ENCODE measurements at regions not wholly inside any gene's neighbourhood (a gene's known extent, or its start where the extent isn't known, plus 50 kb on each side); places are given as distances from the start of the nearest gene placed in this dataset.
"Not testable (repeated sequence)": the region's sequence is repeated elsewhere in the genome, so short reads cannot be mapped to it uniquely, and the experiment has no call there.

- Histone ChIP-seq H3K4me1 (ENCODE audit: insufficient read depth, low read length) (peaks cover 15% of the 10 kb centered on the region), H2AFZ (ENCODE audit: low read length) (no peak overlapping the region), H3K27ac (ENCODE audit: low read depth, low read length) (peak overlapping the region; percentile 98), H3K27me3 (ENCODE audit: insufficient read depth, low read length) (no peaks in the 10 kb centered on the region), H3K36me3 (ENCODE audit: insufficient read depth, low read length) (no peaks in the 10 kb centered on the region), H4K20me1 (ENCODE audit: insufficient read depth, low read length) (no peaks in the 10 kb centered on the region), H3K79me2 (ENCODE audit: insufficient read depth, low read length) (no peaks in the 10 kb centered on the region), H3K4me3 (ENCODE audit: insufficient read depth, low read length) (peak overlapping the region; percentile 61), H3K9me3 (ENCODE audit: low read depth, low read length) (peaks cover 6% of the 10 kb centered on the region), H3K4me2 (ENCODE audit: insufficient read depth, low read length) (peak overlapping the region; percentile 82)
- DNase-seq (ENCODE audit: insufficient read length, low spot score, missing footprints): no peak
- TF ChIP-seq CTCF (IDR thresholded peaks at IDR 0.05; ENCODE audit: extremely low read depth, low read depth, low read length): no peak
Observed at GRCh38 chr2:236643480-236643879, 73.9 kb downstream of the ACKR3 start.

- no peaks in the 10 kb centered on the region for H3K79me2 ChIP-seq (ENCODE audit: insufficient read depth, low read length)
- H3K27ac ChIP-seq (ENCODE audit: low read depth, low read length): no peak overlapping the region
- no peaks in the 10 kb centered on the region for H3K36me3 ChIP-seq (ENCODE audit: insufficient read depth, low read length)
- no peak for TF ChIP-seq CTCF (IDR thresholded peaks at IDR 0.05; ENCODE audit: extremely low read depth, low read depth, low read length)
- H2AFZ ChIP-seq (ENCODE audit: low read length): no peak overlapping the region
- DNase-seq (ENCODE audit: insufficient read length, low spot score, missing footprints): no peak
- no peaks in the 10 kb centered on the region for H3K27me3 ChIP-seq (ENCODE audit: insufficient read depth, low read length)
- H3K4me1 ChIP-seq (ENCODE audit: insufficient read depth, low read length): peaks cover 15% of the 10 kb centered on the region
- H3K4me2 ChIP-seq (ENCODE audit: insufficient read depth, low read length): no peak overlapping the region
- H3K9me3 ChIP-seq (ENCODE audit: low read depth, low read length): peaks cover 6% of the 10 kb centered on the region
- no peak overlapping the region for H3K4me3 ChIP-seq (ENCODE audit: insufficient read depth, low read length)
- H4K20me1 ChIP-seq (ENCODE audit: insufficient read depth, low read length): no peaks in the 10 kb centered on the region
Observed at GRCh38 chr2:236644067-236644466, 74.4 kb downstream of the ACKR3 start.

- no peak overlapping the region for H3K4me2 ChIP-seq (ENCODE audit: insufficient read depth, low read length)
- no peak overlapping the region for H2AFZ ChIP-seq (ENCODE audit: low read length)
- H3K79me2 ChIP-seq (ENCODE audit: insufficient read depth, low read length): no peaks in the 10 kb centered on the region
- H3K27ac ChIP-seq (ENCODE audit: low read depth, low read length): no peak overlapping the region
- no peaks in the 10 kb centered on the region for H4K20me1 ChIP-seq (ENCODE audit: insufficient read depth, low read length)
- TF ChIP-seq CTCF (IDR thresholded peaks at IDR 0.05; ENCODE audit: extremely low read depth, low read depth, low read length): no peak
- no peak for DNase-seq (ENCODE audit: insufficient read length, low spot score, missing footprints)
- no peaks in the 10 kb centered on the region for H3K27me3 ChIP-seq (ENCODE audit: insufficient read depth, low read length)
- no peak overlapping the region for H3K4me3 ChIP-seq (ENCODE audit: insufficient read depth, low read length)
- peaks cover 6% of the 10 kb centered on the region for H3K9me3 ChIP-seq (ENCODE audit: low read depth, low read length)
- no peaks in the 10 kb centered on the region for H3K36me3 ChIP-seq (ENCODE audit: insufficient read depth, low read length)
- peaks cover 15% of the 10 kb centered on the region for H3K4me1 ChIP-seq (ENCODE audit: insufficient read depth, low read length)
Observed at GRCh38 chr2:236644502-236644911, 74.9 kb downstream of the ACKR3 start.

GRCh38 chr2:236645141-236645540, 75.5 kb downstream of the ACKR3 start:
- not testable (repeated sequence) for H3K4me3 ChIP-seq (ENCODE audit: insufficient read depth, low read length); H3K4me2 ChIP-seq (ENCODE audit: insufficient read depth, low read length); H3K27ac ChIP-seq (ENCODE audit: low read depth, low read length); H3K36me3 ChIP-seq (ENCODE audit: insufficient read depth, low read length); H4K20me1 ChIP-seq (ENCODE audit: insufficient read depth, low read length); DNase-seq (ENCODE audit: insufficient read length, low spot score, missing footprints); H3K27me3 ChIP-seq (ENCODE audit: insufficient read depth, low read length); H3K9me3 ChIP-seq (ENCODE audit: low read depth, low read length); H2AFZ ChIP-seq (ENCODE audit: low read length); H3K79me2 ChIP-seq (ENCODE audit: insufficient read depth, low read length)
- H3K4me1 ChIP-seq (ENCODE audit: insufficient read depth, low read length): peaks cover 15% of the 10 kb centered on the region
